Hepatocyte (in vitro differentiated cells): ENCODE measurements at regions not wholly inside any gene's neighbourhood (a gene's known extent, or its start where the extent isn't known, plus 50 kb on each side); places are given as distances from the start of the nearest gene placed in this dataset.

ENCODE experiments used
- DNase-seq: peaks from one replicate; pipeline ENCODE4 v3.0.0-alpha.2; 2016; ENCODE audit warnings: low spot score
- H2AFZ ChIP-seq: fragments of 200-600 bp; sonication (generic); 2 replicates; pipeline ENCODE4 v1.6.0; 2016; ENCODE audit warnings: antibody characterized with exemption, mild to moderate bottlenecking
- H3K27ac ChIP-seq: fragments of 200-600 bp; sonication (generic); 2 replicates; pipeline ENCODE4 v1.5.1; 2016; ENCODE audit warnings: mild to moderate bottlenecking
- H3K27me3 ChIP-seq: fragments of 200-600 bp; sonication (generic); 2 replicates; pipeline ENCODE4 v1.6.1; 2016
- H3K36me3 ChIP-seq: fragments of 200-600 bp; sonication (generic); replicated peaks from 2 replicates; pipeline ENCODE4 v1.5.1; 2016; ENCODE audit warnings: low read depth; ENCODE audit not compliant: insufficient read depth
- H3K4me1 ChIP-seq: fragments of 200-600 bp; sonication (generic); 2 replicates; pipeline ENCODE4 v1.5.1; 2016; ENCODE audit warnings: mild to moderate bottlenecking, moderate library complexity; ENCODE audit not compliant: insufficient read depth
- H3K4me2 ChIP-seq: fragments of 200-600 bp; sonication (generic); 2 replicates; pipeline ENCODE4 v1.6.0; 2016
- H3K4me3 ChIP-seq: fragments of 200-600 bp; sonication (generic); 2 replicates; pipeline ENCODE4 v1.5.1; 2016; ENCODE audit warnings: mild to moderate bottlenecking
- H3K79me2 ChIP-seq: fragments of 200-600 bp; sonication (generic); 2 replicates; pipeline ENCODE4 v1.6.0; 2017; ENCODE audit warnings: mild to moderate bottlenecking
- H3K9me2 ChIP-seq: fragments of 200-600 bp; sonication (generic); replicated peaks from 2 replicates; pipeline ENCODE4 v1.6.0; 2017; ENCODE audit warnings: mild to moderate bottlenecking; ENCODE audit not compliant: insufficient read depth
- H3K9me3 ChIP-seq: fragments of 200-600 bp; sonication (generic); 2 replicates; pipeline ENCODE4 v1.5.1; 2016; ENCODE audit warnings: low read depth, mild to moderate bottlenecking
- H4K20me1 ChIP-seq: fragments of 200-600 bp; sonication (generic); 2 replicates; pipeline ENCODE4 v1.6.0; 2016; ENCODE audit warnings: mild to moderate bottlenecking; ENCODE audit not compliant: insufficient read depth, poor library complexity, severe bottlenecking
- EZH2 ChIP-seq: fragments of 200-600 bp; sonication (generic); IDR thresholded peaks from 2 replicates; pipeline ENCODE4 v1.6.1; 2016; ENCODE audit warnings: antibody characterized with exemption, mild to moderate bottlenecking, borderline replicate concordance
- EZH2phosphoT487 ChIP-seq: fragments of 200-600 bp; sonication (generic); IDR thresholded peaks from one replicate; pipeline ENCODE4 v1.6.1; 2018; ENCODE audit warnings: antibody characterized with exemption, mild to moderate bottlenecking, low read depth, moderate library complexity; ENCODE audit not compliant: unreplicated experiment, severe bottlenecking
- WGBS: methylation state at CpG from one replicate; pipeline ENCODE4 v1.1.6; 2016; ENCODE audit warnings: low lambda C conversion rate; ENCODE audit errors: missing lambda C conversion rate; 5-methylcytosine and 5-hydroxymethylcytosine counted together
- TF ChIP-seq, protein P1 (sequence below): fragments of 200-600 bp; sonication (generic); IDR thresholded peaks from 2 replicates; pipeline ENCODE4 v1.5.1; 2016; ENCODE audit warnings: antibody characterized with exemption, mild to moderate bottlenecking; ENCODE audit not compliant: poor library complexity

DNA sequence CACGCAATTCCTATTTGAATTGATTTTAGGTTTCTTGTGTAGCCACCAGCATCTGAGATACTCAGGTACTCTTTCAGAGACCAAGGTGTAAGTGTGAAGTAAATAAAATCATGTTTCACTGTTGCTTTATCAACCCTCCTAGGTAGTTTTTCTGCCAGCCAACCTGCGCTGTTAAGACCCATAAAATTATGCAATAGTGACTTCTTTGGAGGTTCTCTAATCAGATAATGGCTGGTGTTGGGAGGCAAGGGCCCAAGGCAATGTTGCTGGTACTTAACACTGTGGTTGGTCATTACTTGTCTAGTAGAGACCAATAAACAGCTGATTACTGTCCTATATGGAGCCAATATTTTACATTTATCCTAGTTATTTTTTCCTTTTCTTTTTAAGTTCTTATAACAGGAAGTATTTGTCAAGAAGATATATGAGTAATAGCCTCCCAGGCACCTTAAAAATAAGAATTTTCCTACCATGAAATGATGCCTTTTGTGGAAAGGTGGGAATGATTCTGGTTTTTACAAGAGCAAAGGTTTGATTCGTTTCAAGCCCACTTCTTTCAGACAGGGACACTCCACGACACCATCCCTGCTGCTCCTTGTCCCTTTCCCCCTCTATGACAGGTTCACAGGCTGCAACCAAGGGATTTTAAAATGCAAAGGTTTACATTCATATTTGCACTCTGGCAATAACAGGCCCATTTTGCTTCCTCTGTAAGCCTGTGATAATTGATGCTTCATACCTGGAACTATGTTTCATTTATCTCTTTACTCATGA, 259.3 kb downstream of the MEIS1 start:
- H3K27ac ChIP-seq: no peak overlapping the region
- TF ChIP-seq EZH2phosphoT487 (no peak), EZH2 (no peak)
- TF ChIP-seq, protein P1, sequence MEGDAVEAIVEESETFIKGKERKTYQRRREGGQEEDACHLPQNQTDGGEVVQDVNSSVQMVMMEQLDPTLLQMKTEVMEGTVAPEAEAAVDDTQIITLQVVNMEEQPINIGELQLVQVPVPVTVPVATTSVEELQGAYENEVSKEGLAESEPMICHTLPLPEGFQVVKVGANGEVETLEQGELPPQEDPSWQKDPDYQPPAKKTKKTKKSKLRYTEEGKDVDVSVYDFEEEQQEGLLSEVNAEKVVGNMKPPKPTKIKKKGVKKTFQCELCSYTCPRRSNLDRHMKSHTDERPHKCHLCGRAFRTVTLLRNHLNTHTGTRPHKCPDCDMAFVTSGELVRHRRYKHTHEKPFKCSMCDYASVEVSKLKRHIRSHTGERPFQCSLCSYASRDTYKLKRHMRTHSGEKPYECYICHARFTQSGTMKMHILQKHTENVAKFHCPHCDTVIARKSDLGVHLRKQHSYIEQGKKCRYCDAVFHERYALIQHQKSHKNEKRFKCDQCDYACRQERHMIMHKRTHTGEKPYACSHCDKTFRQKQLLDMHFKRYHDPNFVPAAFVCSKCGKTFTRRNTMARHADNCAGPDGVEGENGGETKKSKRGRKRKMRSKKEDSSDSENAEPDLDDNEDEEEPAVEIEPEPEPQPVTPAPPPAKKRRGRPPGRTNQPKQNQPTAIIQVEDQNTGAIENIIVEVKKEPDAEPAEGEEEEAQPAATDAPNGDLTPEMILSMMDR: no peak
- no peaks in the 10 kb centered on the region for H3K9me2 ChIP-seq
- H3K4me2 ChIP-seq: no peak overlapping the region
- peak; percentile 22 for DNase-seq
- H3K36me3 ChIP-seq: no peaks in the 10 kb centered on the region
- H3K4me3 ChIP-seq: no peak overlapping the region
- peaks cover 12% of the 10 kb centered on the region for H3K4me1 ChIP-seq
- no peaks in the 10 kb centered on the region for H3K79me2 ChIP-seq
- H3K27me3 ChIP-seq: no peaks in the 10 kb centered on the region
- no peaks in the 10 kb centered on the region for H3K9me3 ChIP-seq
- no peaks in the 10 kb centered on the region for H4K20me1 ChIP-seq
- WGBS: 59% methylated on average over 4 of the region's 4 CpGs
- no peak overlapping the region for H2AFZ ChIP-seq

DNA sequence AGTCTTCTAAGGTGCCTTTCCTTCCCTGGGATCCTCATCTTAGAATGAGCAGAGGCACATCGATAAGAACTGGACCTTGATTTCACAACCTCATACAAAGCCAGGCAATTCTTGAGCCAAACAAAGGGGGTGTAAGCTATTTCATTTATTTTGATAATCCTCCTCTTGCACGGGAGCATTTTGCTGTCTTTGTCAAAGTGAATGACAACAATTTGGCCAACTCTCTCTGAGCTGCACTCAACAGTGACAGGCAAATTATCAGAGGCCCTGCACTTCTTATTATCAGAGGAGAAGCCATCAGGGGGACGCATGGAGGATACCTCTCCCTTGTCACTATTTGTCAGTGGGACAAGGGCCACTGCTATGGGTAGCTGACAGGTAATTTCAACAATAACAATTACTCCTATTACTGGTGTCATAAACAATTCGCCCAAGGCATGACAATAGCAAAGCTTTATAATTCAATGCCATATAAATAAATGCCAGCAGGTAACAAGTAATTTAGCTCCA, 260.4 kb downstream of the MEIS1 start:
- DNase-seq: no peak
- H3K4me1 ChIP-seq: peaks cover 21% of the 10 kb centered on the region
- H4K20me1 ChIP-seq: no peaks in the 10 kb centered on the region
- no peaks in the 10 kb centered on the region for H3K36me3 ChIP-seq
- H3K4me3 ChIP-seq: no peak overlapping the region
- H3K79me2 ChIP-seq: no peaks in the 10 kb centered on the region
- H2AFZ ChIP-seq: no peak overlapping the region
- H3K9me3 ChIP-seq: no peaks in the 10 kb centered on the region
- TF ChIP-seq, protein P1: no peak
- H3K27ac ChIP-seq: no peak overlapping the region
- H3K27me3 ChIP-seq: no peaks in the 10 kb centered on the region
- 75% methylated on average over 4 of the region's 4 CpGs for WGBS
- H3K4me2 ChIP-seq: no peak overlapping the region
- H3K9me2 ChIP-seq: no peaks in the 10 kb centered on the region

DNA sequence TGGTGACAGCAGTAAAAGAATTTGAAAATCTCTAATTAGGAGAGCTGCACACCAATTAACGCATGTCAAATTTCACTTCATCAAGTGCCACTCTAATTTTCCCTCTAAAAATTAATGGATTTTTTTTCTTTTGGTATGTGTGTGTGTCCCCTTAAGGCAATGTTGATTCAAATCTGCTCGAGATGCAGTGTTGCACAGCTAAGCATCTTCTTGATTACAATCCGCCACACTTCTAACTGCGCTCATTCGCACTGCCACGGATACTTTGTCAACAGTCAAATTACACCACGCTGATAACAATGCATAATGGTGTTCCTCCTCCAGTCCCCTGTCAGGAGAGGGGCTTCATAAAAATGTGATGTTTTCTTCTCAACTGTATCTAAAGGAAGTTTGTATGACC, 261.4 kb downstream of the MEIS1 start:
- no peak for DNase-seq
- H3K27ac ChIP-seq: peak overlapping the region; percentile 7
- peak overlapping the region; percentile 46 for H3K4me2 ChIP-seq
- no peaks in the 10 kb centered on the region for H3K27me3 ChIP-seq
- 47% methylated on average over 7 of the region's 7 CpGs for WGBS
- no peak overlapping the region for H3K4me3 ChIP-seq
- H2AFZ ChIP-seq: no peak overlapping the region
- H3K4me1 ChIP-seq: peaks cover 32% of the 10 kb centered on the region
- H3K9me3 ChIP-seq: no peaks in the 10 kb centered on the region
- H4K20me1 ChIP-seq: no peaks in the 10 kb centered on the region
- TF ChIP-seq EZH2phosphoT487 (no peak), EZH2 (no peak)
- TF ChIP-seq, protein P1: no peak
- H3K36me3 ChIP-seq: no peaks in the 10 kb centered on the region
- no peaks in the 10 kb centered on the region for H3K9me2 ChIP-seq
- no peaks in the 10 kb centered on the region for H3K79me2 ChIP-seq
